Right ventricle myocardium superior (tissue), 1 donor: ENCODE measurements at regions not wholly inside any gene's neighbourhood (a gene's known extent, or its start where the extent isn't known, plus 50 kb on each side); places are given as distances from the start of the nearest gene placed in this dataset.
"Not testable (repeated sequence)": the region's sequence is repeated elsewhere in the genome, so short reads cannot be mapped to it uniquely, and the experiment has no call there.

ENCODE experiments used
- ATAC-seq: fragments of 200-7000 bp; cut with Tn5 transposase; one replicate; pipeline ENCODE4 v1.9.1; 2020; ENCODE audit warnings: mild to moderate bottlenecking; ENCODE audit not compliant: poor library complexity
- DNase-seq: peaks from one replicate; pipeline ENCODE4 v3.0.0-alpha.2; 2020
- intact Hi-C: fragments of 100-400 bp; cut with DNase I; formaldehyde crosslinking; loops from one replicate; pipeline ENCODE4 v1.11.2; 2022
- donor health status: DM: no; HTN: yes; CAD: no; lungs with severe emphysema.

DNA sequence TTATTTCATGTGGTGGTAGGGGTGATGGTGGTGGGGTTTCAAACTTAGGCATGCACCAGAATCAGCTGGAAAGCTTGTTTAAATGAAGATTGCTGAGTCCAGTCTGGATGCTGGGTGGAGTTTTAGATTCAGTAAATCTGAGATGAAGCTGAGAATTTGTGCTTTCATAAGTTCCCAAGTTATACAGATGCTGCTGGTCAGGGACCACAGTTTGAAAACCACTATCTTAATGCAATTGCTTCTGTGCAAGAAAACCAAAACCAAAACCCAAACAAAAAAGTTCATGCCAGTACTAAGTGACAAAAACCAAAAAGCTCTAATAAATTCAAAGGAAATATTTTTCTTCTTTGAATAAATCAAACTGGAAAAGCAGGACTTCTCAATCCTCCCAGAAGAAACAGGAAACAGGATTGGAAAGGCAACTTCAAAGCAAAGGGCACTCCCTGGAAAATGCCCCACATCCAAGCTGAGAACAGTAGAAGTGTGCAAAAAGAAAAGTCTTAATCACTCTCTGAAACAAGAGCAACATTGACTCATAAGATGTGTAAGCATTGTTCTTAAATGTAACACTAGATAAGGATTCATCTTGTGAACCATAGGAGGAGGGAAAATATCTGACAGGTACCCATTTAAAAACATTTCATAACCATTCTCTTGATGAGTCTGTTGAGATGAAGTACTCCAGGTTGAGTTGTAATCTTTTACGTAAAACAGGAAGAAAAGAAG, 481.5 kb upstream of the HSF2 start:
- no peak for DNase-seq
- no peak for ATAC-seq
- intact Hi-C loops: no loop called here

- DNase-seq (no peak), ATAC-seq (no peak)
- intact Hi-C loops: no loop called here
These were observed 478.8 kb upstream of the HSF2 start for GRCh38 chr6:121920616-121921015.

- ATAC-seq (no peak), DNase-seq (no peak)
- intact Hi-C loops: no loop called here
These were observed 474.4 kb upstream of the HSF2 start for GRCh38 chr6:121925024-121925423.

GRCh38 chr6:121925534-121926255, 473.8 kb upstream of the HSF2 start:
- intact Hi-C loops: no loop called here
- DNase-seq (no peak), ATAC-seq (no peak)

GRCh38 chr6:121929301-121929700, 470.2 kb upstream of the HSF2 start:
- intact Hi-C loops: no loop called here
- DNase-seq: no peak
- ATAC-seq: no peak

DNA sequence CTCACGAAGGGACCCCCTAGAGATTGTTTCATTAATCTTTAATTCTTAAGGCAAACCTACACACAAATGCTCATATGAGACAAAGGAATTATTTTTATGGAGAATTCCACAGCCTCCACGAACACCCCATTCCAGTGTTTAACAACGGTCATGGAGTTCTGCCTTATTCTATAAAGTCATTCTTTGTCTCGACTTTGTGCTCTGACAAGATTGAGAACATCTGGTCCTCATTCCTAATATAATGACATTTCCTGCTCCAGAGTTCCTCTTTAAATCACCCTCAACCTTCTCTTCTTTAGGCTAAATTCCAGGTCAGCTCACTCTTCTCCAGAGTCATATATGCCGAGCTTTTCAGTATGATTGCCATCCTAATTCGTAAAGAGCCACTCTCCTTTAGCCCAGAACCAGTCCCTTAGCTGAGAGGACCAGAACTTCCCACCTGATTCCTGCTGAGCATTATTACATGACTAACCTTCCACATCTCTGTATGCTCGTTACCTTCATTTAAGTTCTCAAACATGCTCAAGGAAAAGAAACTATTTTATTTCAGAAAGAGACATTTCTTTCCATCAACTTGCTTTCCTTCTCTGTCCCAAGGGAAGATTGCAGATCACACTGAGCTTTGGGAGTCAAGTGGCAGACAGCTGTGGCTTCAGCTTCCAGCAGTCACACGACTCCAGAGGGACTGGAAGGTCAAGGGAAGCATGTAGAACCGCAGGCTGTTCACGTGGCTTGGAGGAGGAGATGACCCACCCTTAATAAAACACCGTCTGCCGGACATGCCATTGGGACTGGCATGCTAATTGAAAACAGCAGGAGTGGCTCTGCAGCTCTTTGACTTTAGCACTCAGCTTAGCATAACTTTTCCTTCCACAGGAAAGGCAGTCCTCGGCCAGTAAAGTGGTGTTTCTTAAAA, 467.1 kb upstream of the HSF2 start:
- DNase-seq (no peak), ATAC-seq (peak; percentile 85)
- intact Hi-C loops: no loop called here

GRCh38 chr6:121934451-121934850, 465.0 kb upstream of the HSF2 start:
- ATAC-seq: no peak
- DNase-seq: no peak
- intact Hi-C loops: no loop called here

GRCh38 chr6:121940728-121941127, 458.7 kb upstream of the HSF2 start:
- DNase-seq (no peak), ATAC-seq (no peak)
- intact Hi-C loops: no loop called here

DNA sequence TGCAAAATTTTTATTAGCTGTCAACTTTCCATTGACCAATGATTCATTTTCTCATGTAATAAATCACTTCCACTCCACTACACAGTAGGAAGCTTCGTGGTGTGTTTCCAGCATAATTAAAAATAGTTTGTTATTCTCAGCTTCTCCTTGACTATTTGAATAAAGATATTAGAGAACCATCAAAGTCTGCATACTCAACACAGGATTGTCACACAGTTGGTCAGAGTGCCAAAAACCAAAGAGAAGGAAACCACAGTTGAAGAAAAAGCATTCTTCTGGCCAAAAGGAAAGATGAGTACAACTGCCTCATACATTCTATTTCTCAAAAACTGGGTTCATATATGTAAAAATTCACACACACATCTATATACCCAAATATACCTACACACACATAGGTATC, 455.1 kb upstream of the HSF2 start:
- intact Hi-C loops: no loop called here
- ATAC-seq (no peak), DNase-seq (no peak)

DNA sequence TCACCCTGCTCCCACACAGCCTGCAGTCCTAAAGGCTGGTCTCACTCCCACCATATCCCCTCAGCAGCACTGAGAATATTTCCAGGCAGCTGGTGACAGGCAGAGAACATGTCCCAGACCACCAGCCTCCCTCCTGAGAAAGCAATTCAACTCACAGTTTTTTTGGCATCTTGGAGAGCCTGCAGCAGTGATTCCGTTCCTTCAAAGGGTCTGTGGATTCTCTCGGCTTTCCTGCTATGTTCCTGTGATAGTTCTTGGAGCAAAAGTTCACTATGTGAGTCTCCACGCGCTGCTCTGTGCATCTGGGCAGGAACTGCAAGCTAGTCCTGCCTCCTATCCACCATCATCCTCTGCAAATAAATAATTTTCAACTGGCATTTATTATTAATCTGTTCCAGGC, 448.3 kb upstream of the HSF2 start:
- intact Hi-C loops: no loop called here
- no peak for ATAC-seq

DNA sequence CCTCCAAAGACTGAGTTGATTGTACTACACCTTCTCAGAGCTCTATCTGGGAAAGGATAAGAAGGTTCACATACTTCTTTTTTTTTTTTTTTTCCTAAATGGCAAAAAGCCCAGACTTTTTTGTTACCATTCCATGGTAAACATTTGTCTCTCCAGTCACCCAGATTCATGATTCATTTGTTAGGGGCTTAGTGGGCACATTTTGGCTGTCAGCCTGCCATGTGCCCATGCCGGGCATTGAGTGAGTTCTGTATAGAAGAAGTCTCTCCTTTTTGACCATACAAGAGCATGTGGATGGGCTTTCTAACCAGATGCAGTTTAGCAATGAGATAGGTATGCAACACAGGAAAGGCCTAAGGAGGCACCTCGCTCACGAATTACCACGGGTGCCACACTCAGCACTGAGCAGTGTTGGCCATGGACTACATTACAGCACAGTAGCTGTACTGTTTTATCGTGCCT, 447.5 kb upstream of the HSF2 start:
- no peak for DNase-seq
- ATAC-seq: no peak
- intact Hi-C loops: no loop called here

More for the DNA sequence above, 448.3 kb upstream of the HSF2 start:
- DNase-seq: no peak

GRCh38 chr6:121955401-121955800, 444.1 kb upstream of the HSF2 start:
- intact Hi-C loops, DNase-seq, ATAC-seq: not testable (repeated sequence)

DNA sequence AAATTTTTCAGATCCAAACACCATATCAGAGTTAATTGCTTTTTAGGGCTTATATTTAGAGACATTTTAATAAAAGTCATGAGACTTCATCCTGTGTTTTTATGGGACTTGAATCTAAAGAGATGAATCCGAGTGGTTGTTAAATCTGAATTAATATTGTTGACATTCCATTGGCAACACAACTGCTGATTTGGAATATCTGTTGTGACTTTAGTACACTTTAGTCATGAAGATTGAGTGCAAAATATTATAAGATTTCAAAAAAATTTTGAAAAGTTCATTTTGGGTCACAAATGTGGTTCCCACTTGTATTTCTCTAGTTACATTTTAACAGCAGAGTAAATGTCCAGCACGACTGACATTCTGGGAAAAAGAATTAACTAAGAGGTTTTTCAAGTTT, 442.7 kb upstream of the HSF2 start:
- ATAC-seq (no peak), DNase-seq (no peak)
- intact Hi-C loops: no loop called here

GRCh38 chr6:121959501-121959900, 440.0 kb upstream of the HSF2 start:
- DNase-seq: no peak
- no peak for ATAC-seq
- intact Hi-C loops: no loop called here

DNA sequence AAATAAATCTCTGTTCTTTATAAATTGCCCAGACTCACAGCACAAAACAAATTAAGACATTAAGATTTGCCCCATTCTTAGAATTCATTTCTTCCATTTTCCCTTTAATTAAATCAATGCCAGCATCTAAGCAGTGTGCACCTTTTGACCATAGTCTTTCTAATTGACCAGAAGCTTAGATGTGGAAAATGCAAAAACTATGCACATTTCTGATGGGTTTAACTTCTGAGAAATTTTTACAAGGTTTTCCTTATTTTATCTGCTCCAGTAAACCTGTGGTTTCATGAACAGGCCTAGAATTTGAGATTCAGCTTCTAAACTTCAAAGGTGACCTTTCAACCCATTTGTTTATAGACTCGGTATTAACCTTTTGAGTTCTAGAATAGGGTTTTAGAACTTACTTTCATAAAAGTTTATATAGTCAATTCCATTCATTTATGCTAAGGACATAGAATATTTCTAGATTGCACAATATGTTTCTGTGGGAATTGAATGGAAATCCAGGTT, 437.8 kb upstream of the HSF2 start:
- DNase-seq (no peak), ATAC-seq (no peak)
- intact Hi-C loops: no loop called here

DNA sequence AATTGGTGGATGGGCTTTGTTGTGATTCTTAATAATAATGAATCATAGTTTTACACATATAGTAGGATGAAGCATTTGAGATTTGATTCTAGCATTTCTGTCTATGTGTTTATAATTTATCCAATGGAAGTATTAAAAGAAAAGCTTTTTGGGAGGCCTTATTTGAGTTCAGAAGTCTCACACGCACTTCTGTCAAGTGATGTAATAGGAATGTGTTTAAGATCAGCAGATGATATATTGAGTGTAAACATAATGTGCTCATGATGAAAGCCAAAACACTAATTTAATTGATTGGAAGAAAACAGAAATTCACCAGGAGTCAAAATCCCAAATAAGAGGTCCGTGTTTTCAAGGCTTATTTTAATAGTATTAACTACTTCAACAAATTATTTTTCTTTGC, 435.6 kb upstream of the HSF2 start:
- ATAC-seq (no peak), DNase-seq (no peak)
- intact Hi-C loops: no loop called here

DNA sequence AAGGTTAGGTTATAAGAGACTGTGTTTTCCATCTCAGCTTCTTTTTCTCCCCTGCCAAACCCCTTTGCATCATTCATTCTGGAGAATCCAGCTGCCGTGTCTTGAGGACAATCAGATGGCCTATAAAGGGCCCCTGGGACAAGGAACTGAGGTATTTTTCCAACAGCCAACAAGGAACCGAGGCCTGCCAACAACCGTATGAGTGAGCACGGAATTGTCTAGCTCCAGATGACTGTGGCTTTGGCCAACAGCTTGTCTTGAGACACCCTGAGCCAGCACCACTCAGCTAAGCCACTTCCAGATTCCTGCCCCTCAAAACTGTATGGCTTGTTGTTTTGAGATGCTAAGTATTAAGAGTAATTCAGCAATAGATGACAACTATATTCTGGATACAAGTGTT, 433.7 kb upstream of the HSF2 start:
- intact Hi-C loops: no loop called here
- ATAC-seq (no peak), DNase-seq (no peak)

GRCh38 chr6:121967631-121968030, 431.8 kb upstream of the HSF2 start:
- DNase-seq: no peak
- no peak for ATAC-seq
- intact Hi-C loops: no loop called here

DNA sequence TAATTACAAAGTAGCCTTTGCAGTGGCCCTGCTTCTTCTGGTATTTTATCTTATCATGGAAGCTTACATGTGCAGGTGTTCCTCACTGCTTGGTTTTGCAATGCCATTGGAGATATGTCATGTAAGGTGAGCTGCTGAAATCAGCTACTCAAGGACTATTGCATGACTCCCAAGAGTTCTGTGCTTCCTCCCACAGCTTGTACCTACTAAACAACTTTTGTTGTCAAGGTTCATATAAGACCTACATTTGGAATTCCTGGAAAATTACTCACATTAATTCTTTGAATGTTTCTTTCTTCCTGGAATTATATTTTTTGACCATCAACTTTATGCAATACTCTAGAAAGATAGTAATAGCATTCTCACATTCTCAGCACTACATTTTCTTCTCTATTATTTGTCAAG, 427.5 kb upstream of the HSF2 start:
- DNase-seq: no peak
- intact Hi-C loops: no loop called here
- ATAC-seq: no peak
